PC-3 (cell line): ENCODE measurements at regions not wholly inside any gene's neighbourhood (a gene's known extent, or its start where the extent isn't known, plus 50 kb on each side); places are given as distances from the start of the nearest gene placed in this dataset.

Source experiments
- EZH2 ChIP-seq: fragments of 300-600 bp; sonication (generic); IDR thresholded peaks from one replicate; pipeline ENCODE4 v1.6.1; 2017; ENCODE audit warnings: antibody characterized with exemption, mild to moderate bottlenecking, low read length; ENCODE audit not compliant: unreplicated experiment
- TF ChIP-seq, protein P1 (sequence below): fragments of 300-600 bp; sonication (generic); conservative IDR thresholded peaks from 2 replicates; pipeline ENCODE4 v1.5.1; 2017; ENCODE audit warnings: antibody characterized with exemption, low read depth, mild to moderate bottlenecking, low read length

DNA sequence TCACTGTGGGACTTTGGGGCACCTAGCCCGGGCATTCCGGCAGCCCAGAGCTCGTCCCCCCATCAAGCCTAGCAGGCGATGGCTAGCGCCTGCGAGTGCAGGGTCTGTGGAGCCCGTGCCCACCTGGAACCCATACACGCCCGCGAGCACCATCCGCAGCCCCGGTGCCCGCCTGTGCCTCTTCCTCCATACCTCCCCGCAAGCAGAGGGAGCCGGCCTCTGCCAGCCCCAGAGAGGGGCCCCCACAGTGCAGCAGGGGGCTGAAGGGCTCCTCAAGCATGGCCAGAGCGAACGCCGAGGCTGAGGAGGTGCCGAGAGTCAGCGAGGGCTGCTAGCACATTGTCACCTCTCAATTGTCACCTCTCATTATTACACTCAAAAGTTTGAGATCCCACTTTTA, 167.8 kb upstream of the EPHA6 start:
- TF ChIP-seq, protein P1, sequence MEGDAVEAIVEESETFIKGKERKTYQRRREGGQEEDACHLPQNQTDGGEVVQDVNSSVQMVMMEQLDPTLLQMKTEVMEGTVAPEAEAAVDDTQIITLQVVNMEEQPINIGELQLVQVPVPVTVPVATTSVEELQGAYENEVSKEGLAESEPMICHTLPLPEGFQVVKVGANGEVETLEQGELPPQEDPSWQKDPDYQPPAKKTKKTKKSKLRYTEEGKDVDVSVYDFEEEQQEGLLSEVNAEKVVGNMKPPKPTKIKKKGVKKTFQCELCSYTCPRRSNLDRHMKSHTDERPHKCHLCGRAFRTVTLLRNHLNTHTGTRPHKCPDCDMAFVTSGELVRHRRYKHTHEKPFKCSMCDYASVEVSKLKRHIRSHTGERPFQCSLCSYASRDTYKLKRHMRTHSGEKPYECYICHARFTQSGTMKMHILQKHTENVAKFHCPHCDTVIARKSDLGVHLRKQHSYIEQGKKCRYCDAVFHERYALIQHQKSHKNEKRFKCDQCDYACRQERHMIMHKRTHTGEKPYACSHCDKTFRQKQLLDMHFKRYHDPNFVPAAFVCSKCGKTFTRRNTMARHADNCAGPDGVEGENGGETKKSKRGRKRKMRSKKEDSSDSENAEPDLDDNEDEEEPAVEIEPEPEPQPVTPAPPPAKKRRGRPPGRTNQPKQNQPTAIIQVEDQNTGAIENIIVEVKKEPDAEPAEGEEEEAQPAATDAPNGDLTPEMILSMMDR, result no peak
- TF ChIP-seq EZH2, result no peak
